AG08396 (cell line): ENCODE measurements at regions not wholly inside any gene's neighbourhood (a gene's known extent, or its start where the extent isn't known, plus 50 kb on each side); places are given as distances from the start of the nearest gene placed in this dataset.

Experiments
- DNase-seq: peaks from one replicate; pipeline ENCODE4 v3.0.0; 2012; ENCODE audit warnings: low spot score, mixed read lengths

DNA sequence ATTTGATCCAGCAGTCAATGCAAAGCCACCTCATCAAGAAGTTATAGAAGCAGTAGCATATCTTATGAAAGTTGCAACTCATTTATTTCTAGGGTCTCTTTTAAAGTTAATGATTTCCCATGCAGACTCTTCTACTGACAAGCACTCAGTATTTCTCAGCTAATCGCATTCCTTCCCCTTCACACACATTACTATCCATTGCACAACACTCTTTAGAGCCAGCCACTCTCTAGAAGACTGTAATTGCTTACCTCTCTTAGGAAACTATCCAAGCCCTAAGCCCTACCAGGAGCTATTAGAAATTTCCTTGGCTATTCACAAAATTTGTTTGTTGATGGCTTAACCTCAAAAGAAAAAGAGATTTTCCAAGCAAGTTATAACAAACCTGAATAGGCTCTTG, 106.0 kb downstream of the ADAMTS1 start:
- DNase-seq: peak; percentile 10

DNA sequence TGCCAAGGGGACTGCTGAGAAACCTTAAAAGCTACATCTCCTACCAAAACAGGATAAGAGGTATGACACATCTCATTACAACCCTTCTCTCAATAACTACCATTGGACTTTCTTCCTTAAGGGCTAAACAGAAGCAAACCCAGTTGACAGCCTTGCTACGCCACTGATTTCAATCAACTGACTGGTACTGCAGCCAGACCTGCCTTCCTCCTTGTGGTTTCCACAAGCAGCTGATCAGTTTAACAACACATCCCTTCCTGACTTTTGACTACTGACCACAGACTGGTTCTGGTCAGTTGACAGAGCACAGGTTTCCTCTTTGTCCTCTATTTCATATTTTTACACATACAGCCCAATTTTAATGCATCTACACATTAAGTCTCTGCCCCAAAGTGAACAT, 108.8 kb downstream of the ADAMTS1 start:
- no peak for DNase-seq

DNA sequence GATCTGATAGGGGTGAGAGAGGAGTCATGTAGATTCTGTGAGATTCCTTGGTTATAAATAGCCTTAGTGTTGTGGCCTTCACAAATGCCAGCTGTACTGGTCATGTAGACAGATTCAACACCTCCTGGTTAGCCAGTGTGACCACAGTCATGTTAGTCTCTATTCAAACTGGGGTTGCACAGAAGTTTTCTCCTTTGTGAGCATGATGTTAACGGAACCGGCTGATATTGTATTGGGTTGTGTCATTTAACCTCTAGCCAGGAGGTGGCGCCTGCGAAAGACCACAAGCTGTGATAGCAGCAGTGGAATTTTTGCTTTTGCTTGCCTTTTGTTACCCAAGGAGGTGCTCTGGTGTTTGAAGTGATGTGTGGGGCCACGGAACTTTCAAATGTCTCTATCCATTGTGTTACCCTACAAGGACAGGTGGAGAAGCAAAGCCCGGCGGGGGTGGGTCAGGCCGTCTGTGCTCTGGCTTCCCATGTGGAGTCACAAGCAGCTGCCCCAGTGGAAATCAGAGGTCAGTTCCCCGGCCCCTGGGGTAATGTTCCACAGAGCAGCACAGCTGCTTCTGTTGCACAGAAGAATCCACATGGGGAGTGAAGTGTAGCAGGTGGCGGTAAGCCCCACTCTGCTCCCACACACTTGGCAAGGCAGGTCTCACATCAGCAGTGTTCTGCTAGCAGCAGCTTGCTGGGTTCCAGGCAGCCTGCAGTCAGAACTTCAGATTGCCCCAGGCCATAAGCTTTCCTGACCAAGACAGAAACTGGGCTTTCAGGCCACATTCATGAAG, 112.6 kb downstream of the ADAMTS1 start:
- DNase-seq: peak; percentile 38

DNA sequence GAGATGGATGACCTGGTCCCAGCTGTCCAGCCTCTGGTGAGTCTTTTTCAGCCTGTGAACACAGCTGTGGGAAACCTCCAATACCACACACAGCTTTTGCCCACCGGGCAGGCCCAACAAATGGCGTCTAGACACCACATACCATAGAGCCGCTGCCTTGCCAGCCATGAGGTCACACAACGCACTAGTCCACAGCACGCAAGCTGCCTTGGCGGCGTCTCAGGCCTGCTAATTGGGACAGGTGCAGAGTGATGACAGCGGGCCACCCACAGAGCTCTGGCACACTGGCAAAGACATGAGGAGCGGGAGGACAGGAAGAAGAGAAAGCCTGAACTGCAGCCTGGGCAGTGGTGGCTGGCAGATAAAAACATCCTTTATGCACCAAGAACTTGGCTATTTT, 125.5 kb downstream of the ADAMTS1 start:
- no peak for DNase-seq

DNA sequence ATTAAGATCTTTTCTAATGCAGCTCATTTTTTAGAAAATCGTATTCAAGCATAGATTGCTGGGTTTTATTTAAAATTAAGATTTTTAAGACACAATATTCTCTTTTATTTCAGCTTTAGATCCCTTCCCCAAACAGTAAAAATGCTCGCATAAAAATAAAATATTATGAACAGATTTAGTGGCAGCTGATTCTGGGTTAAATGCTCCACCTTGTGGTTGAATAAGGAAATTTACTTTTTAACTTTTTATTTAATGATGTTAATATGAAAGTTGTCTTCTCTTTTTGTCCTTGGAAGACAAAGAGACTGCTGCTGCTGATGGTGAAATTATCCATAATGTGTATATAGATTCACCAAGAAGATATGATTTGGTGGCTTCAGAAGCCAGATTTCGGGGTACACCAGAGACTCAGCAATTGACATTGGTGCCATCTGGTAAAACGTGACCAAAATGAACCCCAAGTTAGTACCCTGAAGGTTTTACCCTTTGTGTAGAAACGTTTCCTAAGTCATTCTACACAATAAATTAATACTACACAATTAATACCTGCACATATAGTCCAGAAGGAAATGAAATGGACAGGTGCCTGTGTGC, 128.0 kb downstream of the ADAMTS1 start:
- DNase-seq: peak; percentile 9

DNA sequence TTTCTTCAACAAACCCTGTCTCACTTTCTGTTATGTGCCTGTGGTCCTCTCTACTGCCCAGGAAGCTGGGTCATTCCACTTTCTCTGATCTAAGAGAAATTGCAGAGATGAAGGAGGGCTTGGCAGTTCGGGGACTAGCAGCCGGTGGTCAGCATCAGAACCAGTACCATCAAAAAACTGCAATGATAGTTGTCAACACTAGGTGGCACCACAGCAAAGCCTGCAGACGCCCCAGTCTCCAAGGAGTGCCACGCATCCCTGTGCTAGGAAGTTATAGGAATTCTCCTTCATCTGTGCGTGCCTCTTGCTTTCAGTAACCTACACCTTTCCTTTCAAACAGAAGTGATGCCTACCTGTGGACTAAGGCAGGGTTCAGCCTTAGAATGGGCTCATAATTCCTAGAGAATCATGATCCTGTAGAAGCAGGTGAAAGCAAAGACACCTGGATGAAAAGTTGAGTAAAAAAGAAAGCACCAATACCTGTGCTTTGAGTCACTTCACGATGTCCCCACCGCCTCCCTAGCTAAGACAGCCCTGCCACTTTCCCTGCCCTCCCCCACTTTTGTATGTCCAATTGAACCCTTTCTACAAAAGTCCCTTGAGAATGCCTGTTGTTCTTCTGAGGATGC, 129.2 kb downstream of the ADAMTS1 start:
- peak; percentile 78 for DNase-seq

DNA sequence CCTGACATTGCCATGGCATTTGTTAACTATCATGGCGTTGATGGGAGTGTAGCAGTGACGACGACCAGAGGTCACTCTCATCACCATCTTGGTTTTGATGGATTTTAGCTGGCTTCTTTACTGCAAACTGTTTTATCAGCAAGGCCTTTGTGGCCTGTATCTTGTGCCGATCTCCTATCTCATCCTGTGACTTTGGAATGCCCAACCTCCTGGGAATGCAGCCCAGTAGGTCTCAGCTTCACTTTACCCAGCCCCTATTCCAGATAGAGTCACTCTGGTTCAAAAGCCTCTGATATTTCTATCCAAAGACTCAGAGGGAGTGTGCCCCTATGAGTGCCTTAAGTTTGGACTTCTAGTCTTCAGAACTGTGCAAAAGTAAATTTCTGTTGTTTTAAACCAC, 130.1 kb downstream of the ADAMTS1 start:
- no peak for DNase-seq

DNA sequence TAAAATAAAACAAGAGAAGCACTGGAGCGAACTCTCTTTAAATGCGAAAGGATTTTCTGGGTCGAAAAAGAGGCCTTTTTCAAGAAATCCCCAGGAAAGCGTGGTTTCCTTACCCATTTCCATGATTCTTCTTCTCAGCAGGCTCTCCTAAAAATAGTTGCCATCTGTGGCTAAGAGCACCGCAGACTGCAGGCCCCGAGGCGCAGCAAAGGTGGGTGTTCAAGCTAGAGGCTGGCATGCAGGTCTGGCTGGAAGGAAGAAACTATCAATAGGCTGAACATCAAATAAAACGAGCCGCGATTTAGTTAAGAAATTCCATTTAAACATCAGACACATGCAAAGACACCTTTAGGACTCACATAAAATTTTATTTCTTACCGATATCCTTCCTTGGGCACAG, 135.1 kb downstream of the ADAMTS1 start:
- no peak for DNase-seq

DNA sequence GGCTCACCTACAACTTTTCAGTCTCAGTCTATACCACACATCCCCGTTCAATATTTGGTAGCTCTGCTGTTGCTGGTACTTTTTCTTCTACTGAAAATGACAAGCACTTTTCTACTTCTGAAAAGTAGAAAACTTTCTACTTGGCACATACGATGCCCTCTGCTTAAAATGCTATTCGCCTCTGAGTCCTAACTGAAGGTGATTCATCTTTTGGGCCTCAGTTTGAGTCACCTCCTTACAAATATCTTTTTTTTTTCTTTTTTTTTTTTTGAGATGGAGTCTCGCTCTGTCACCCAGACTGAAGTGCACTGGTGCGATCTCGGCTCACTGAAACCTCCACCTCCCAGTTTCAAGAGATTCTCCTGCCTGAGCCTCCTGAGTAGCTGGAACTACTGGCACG, 136.0 kb upstream of the CYYR1 start:
- DNase-seq: no peak

DNA sequence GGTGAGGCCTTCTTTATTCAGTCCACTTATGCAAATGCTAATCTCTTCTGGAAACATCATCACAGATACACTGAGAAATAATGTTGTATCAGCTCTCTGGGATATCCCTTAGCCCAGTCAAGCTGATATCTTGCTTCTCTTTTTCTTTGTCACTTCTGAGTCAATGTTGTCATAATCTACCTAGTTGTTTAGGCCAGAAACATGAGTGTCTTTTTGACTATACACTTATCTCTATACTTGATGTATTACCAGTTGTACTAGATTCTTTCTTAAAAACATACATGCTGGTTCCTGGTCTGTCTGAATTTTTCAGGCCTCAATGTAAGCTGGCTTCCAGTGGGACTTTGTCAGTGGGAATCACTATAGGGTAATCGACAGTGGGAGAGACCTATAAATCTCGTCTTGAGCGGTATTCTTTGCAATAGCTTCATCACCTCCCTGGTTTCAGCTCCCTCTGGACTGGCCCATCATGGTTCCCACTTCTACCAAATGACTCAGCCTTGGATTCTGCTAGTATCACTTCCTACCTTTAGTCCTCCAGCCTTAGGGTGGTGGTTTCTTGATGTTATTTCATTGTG, 135.2 kb upstream of the CYYR1 start:
- no peak for DNase-seq

DNA sequence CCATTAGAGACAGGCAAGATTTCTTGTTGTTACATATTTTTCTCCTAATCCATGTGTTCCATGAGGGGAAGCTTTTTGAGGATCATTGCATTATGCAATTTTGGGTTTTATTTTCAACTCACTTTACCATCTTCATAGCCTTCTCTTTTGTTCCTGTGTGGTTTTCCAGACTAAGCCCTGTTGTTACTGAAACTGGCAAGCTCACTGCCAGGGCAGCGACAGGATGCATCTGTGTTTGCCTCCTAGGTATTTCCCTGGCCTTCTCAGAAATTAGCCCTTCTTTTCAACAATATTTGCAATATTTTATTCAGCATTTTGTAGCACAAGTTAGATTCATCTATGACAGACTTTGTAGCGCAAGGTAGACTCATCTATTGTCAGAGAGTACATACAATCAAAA, 134.2 kb upstream of the CYYR1 start:
- no peak for DNase-seq

DNA sequence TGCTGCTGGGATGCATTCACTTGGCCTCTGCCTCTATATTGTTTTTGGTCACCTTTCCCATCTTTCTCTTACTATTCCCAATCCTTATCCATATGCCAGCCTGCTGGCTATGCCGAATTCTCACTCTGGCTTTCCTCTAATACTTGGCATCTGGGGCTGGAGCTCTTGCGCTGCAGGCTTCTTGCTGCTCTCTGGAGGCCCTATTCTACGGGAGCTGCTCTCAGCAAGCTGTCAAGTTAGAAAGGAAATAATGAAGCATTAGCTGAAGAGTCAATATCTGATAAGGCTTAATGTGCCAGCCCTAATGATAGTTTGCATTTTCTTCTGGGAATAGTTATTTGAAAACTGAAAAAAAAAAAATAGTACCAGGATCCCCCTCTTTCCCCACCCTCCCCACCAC, 125.3 kb upstream of the CYYR1 start:
- no peak for DNase-seq

DNA sequence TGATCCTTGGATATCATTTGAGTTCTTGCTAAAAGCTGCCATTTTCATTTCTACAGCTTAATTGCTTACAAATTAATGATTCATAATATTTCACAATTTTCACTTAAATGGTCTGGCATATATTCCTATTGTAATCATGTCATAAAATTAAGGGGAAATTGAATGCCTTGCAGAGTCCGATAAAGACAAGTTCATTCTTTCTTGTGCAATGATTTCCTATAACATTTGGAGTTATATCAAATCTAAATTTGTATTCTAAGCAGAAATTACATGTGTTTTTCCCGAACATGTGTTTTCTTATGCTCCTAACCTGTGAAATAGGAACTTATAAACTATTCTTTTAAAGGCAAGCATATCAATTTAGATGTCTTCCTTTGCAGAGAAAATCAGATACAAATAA, 118.3 kb upstream of the CYYR1 start:
- no peak for DNase-seq

DNA sequence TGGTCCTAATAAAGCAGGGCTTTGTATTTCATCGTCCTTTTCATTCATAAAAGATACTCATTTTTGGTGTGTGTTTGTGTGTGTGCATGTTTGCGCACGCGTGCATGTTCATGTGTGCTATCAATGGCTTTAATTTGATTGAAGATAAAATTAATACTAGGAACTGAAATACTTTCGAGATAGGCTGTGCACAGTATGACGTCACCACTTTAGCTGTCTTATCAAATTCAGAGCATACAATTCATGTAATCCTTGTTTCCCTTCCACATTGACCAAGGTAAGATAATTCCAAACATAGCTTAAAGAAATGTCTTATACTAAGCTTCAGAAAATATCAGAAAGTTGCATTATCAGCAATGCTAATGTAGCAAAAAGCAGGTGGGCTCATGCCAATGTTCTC, 113.6 kb upstream of the CYYR1 start:
- no peak for DNase-seq

DNA sequence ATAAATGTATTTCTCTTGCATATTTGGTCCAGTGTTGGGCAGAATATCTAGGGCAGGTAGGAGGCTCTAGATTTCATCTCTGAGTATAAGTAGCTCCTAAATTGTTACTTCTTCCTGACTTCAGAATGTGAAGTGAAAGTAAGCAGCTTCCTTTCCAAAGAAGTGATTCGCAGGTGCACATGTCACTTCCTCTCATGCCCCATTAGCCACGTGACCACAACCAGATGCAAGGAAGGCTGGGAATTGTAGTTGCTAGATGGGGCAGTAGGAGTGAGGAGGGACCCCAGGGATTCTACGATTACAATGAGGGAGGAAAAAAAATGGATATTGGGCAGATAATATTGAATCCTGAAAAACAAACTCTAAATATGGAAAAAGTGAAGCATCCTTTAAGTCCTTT, 113.2 kb upstream of the CYYR1 start:
- DNase-seq: peak; percentile 7

DNA sequence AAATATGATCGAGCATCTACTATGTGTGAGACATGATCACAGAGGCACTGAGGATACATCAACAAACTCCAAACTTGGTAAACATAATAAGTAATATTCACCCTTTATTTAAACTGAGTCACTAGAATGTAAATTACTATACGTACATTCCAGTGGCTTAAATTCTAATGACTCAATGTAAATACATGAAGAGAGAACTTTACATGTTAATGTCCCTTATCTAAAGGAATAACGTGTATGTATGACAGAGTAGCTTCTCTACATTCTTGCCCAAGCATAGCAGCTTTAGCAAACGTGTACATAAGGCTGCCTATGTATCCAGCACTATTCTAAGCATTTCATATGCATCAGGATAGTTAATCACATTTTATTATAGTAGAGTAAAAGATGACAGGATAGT, 111.8 kb upstream of the CYYR1 start:
- DNase-seq: no peak

DNA sequence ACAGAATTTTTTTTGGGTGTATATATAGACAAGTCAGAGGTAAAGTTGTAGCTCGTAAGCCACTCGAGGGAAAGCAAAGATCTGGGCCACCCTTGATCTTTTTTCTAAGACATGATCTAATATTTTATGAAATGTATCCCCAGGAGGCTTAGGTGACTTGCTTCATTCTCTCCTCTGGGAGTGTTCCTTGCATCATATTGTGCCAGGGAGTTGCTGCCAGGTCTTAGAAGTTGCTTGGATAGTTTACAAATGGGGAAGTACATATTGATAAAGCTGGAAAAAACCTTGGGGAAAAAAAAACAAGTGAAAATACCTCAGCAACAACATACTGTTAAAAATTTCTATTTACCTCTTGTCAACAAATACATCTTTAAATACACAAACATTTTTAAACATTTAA, 110.9 kb upstream of the CYYR1 start:
- DNase-seq: no peak

DNA sequence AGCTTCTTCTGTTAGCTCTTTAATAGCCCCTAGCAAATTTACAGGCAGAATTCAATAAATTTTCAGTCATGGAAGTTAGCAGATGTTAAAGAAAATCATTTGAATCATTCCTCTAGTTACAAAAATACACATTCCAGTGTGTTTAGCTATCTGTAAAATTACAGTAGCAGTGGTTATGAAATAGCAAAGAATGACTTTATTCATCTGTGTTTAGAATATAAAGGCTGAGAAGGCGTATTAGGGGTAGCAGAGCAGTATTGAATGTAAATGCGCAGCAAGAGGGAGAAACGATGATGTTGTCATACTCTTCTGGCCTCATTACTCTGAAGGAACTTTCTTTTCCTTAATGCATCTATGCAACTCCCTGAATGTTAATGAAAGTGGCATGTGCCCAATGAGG, 106.2 kb upstream of the CYYR1 start:
- DNase-seq: no peak

DNA sequence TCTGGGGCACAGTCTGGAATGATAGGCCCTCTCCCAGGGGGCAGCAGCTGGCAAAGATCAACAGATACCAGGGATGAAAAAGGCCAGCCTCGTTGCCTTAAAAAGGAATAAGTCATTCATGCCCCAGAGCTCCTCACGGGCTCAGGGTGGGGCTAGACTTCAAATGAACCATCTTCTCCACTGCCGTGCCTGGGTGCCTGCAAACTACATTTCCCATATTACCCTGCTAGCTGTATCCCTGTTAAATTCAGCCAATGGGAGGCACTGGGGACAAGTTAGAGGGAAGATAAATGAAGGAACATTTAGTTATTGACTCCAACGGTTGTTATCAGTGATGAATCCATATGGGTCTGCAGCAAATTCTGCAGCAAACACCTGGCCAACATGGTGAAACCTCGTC, 101.2 kb upstream of the CYYR1 start:
- no peak for DNase-seq

DNA sequence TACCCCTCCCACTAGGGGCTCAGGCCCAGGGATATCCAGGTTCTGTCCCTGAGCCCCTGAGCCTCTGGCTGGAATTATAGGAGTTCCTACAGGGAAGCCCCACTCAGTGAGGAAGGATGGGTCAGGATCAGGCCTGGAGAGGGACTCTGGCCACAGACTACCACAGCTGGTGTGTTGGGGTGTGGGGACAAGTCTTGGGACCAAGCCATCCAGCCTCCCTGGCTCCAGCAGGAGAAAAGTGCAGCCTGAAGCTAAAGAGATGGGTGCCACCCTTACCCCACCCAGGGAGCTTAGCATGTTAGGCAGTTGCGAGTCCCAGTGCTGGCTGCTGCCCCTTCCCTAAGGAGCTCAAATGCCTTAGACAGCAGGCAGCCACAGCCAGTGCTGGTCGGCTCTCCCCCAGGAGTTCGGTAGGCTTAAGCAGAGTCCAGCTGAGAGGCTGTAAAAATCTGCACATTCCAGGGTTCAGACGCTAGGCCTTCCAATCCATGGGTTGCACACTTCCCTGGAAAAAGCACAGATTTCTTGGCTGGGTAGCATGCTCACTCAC, 96.2 kb upstream of the CYYR1 start:
- no peak for DNase-seq

DNA sequence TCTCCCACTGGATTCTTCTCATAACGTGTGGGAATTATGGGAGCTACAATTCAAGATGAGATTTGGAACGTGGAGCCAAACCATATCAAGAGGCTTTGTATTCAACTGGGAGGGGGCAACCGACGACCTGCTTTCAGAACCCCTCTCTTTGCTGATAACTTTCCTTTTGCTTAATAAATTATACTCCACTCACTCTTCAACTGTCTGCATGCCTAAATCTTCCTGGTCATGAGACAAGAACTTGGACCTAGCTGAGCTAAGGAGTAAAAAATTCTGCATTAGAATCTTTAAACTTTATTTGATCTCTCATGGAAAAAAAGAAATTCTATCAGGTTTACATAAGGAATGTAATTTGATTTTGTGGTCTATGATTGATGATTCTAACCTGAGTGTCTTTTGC, 86.7 kb upstream of the CYYR1 start:
- DNase-seq: no peak

DNA sequence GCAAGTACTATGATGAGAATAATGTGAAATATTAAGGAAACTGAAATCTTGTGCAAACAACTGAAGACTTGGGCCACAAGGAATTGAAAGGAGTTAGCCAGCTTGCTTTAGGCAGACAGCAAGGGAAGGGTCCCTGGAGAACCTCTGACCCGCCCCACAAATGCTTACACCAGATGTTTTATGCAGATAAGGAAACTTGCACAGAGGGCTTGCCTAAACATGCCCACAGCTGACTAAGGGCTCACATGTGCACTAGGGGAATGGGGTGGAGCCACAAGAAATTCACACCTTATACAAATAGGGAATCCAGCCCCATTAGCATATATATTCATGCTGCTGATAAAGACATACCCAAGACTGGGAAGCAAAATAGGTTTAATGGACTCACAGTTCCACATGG, 86.1 kb upstream of the CYYR1 start:
- no peak for DNase-seq

DNA sequence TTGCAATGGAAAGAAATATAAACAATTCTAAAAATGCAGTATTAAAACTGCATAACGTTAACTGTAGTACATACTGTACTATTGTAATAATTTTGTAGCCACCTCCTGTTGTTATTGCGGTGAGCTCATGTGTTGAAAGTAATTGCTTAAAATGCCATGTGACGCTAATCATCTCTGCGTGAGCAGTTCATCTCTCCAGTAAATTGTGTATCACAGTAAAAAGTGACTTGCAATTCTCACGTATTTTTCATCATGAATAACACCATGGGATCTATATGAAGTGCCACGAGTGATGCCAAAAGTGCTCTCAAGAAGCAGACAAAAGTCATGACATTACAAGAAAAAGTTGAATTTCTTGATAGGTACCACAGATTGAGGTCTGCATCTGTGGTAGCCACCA, 82.4 kb upstream of the CYYR1 start:
- DNase-seq: no peak
